Upper lobe of left lung (tissue), 6 donors: ENCODE measurements at regions not wholly inside any gene's neighbourhood (a gene's known extent, or its start where the extent isn't known, plus 50 kb on each side); places are given as distances from the start of the nearest gene placed in this dataset.
"Not testable (repeated sequence)": the region's sequence is repeated elsewhere in the genome, so short reads cannot be mapped to it uniquely, and the experiment has no call there.

ENCODE experiments used
- ATAC-seq, 2 donors: fragments of 200-7000 bp; cut with Tn5 transposase; one replicate each; pipeline ENCODE4 v1.9.1; 2022; ENCODE audit warnings: mild to moderate bottlenecking in 2 of 2, moderate library complexity in 2 of 2; ENCODE audit not compliant: low FRiP score in 2 of 2
- DNase-seq, 2 donors: peaks; one replicate each; pipeline ENCODE4 v3.0.0-alpha.2; 2019 to 2020
- H3K27ac ChIP-seq, 4 donors: fragments of 200-600 bp; sonication (generic); one replicate each; pipeline ENCODE4 v1.5.1; 2016 to 2019
- H3K27me3 ChIP-seq, 4 donors: fragments of 200-600 bp; sonication (generic); one replicate each; pipeline ENCODE4 v1.5.1; 2017 to 2019
- H3K36me3 ChIP-seq, 4 donors: fragments of 200-600 bp; sonication (generic); one replicate each; pipeline ENCODE4 v1.5.1; 2016 to 2019
- H3K4me1 ChIP-seq, 4 donors: fragments of 200-600 bp; sonication (generic); one replicate each; pipeline ENCODE4 v1.5.1; 2018 to 2019
- H3K4me3 ChIP-seq, 4 donors: fragments of 200-600 bp; sonication (generic); one replicate each; pipeline ENCODE4 v1.5.1; 2017 to 2019; ENCODE audit warnings: mild to moderate bottlenecking in 2 of 4, moderate library complexity in 1 of 4
- H3K9me3 ChIP-seq, 4 donors: fragments of 200-600 bp; sonication (generic); one replicate each; pipeline ENCODE4 v1.5.1; 2018 to 2019
- EP300 ChIP-seq, 4 donors: sonication (generic); formaldehyde crosslinking; IDR thresholded peaks; one replicate each; pipeline ENCODE4 v1.5.1; 2017; ENCODE audit warnings: antibody characterized with exemption in 4 of 4, control low read depth in 2 of 4
- POLR2A ChIP-seq, 4 donors: fragments of 450-650 bp; IDR thresholded peaks; one replicate each; pipeline ENCODE4 v1.5.1; 2016 to 2017; ENCODE audit warnings: antibody characterized with exemption in 4 of 4, mild to moderate bottlenecking in 2 of 4
- POLR2AphosphoS5 ChIP-seq, 2 donors: sonication (generic); formaldehyde crosslinking; IDR thresholded peaks; one replicate each; pipeline ENCODE4 v1.5.1; 2017; ENCODE audit warnings: antibody characterized with exemption in 2 of 2
- WGBS, 2 donors: methylation state at CpG; one replicate each; pipeline ENCODE4 v1.1.5; 2017 to 2018; 5-methylcytosine and 5-hydroxymethylcytosine counted together
- TF ChIP-seq, protein P1 (sequence below), 6 experiments: fragments of 450-650 bp in 4 of 6; fragments of 200-600 bp in 2 of 6; sonication (generic) in 2 of 6; IDR thresholded peaks; one replicate each; pipeline ENCODE4 v1.5.1; 2016 to 2019; ENCODE audit warnings: antibody characterized with exemption in 6 of 6
- donor health status: DM: no; HTN: no; CAD: no; lungs with moderate emphysema.
- donor health status: DM: no; HTN: yes; CAD: no; lungs with severe emphysema.

DNA sequence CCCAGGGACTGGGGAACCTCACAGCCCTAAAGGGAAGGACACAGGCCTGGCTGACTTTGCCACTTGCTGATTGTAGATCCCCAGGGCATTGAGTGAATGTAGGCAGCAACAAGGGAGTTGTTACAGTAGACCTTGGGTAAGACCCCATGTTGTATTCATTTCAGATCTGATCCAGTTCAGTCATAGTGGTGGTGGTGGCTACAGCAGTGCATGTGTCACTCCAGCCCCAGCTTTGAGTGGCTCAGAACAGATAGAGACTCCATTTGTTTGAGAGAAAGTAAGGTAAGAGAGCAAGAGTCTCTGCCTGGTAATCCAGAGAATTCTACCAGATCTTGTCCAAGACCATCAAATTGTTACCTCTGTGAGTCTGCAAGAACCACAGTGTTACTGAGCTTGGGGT lies 278.7 kb upstream of the SATB1 start:
- ATAC-seq: no peak
- Histone ChIP-seq H3K4me3 (no peak overlapping the region), H3K27ac (no peak overlapping the region), H3K9me3 (peaks cover 0 to 6% (median 2%) of the 10 kb centered on the region in 4 donors), H3K36me3 (no peaks in the 10 kb centered on the region), H3K4me1 (no peaks in the 10 kb centered on the region), H3K27me3 (no peaks in the 10 kb centered on the region)
- TF ChIP-seq, protein P1, sequence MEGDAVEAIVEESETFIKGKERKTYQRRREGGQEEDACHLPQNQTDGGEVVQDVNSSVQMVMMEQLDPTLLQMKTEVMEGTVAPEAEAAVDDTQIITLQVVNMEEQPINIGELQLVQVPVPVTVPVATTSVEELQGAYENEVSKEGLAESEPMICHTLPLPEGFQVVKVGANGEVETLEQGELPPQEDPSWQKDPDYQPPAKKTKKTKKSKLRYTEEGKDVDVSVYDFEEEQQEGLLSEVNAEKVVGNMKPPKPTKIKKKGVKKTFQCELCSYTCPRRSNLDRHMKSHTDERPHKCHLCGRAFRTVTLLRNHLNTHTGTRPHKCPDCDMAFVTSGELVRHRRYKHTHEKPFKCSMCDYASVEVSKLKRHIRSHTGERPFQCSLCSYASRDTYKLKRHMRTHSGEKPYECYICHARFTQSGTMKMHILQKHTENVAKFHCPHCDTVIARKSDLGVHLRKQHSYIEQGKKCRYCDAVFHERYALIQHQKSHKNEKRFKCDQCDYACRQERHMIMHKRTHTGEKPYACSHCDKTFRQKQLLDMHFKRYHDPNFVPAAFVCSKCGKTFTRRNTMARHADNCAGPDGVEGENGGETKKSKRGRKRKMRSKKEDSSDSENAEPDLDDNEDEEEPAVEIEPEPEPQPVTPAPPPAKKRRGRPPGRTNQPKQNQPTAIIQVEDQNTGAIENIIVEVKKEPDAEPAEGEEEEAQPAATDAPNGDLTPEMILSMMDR (IDR thresholded peaks at IDR 0.05): no peak
- no peak for TF ChIP-seq EP300 (IDR thresholded peaks at IDR 0.05)
- TF ChIP-seq POLR2AphosphoS5 (IDR thresholded peaks at IDR 0.05): no peak
- no peak for TF ChIP-seq POLR2A (IDR thresholded peaks at IDR 0.05)
- no peak for DNase-seq

DNA sequence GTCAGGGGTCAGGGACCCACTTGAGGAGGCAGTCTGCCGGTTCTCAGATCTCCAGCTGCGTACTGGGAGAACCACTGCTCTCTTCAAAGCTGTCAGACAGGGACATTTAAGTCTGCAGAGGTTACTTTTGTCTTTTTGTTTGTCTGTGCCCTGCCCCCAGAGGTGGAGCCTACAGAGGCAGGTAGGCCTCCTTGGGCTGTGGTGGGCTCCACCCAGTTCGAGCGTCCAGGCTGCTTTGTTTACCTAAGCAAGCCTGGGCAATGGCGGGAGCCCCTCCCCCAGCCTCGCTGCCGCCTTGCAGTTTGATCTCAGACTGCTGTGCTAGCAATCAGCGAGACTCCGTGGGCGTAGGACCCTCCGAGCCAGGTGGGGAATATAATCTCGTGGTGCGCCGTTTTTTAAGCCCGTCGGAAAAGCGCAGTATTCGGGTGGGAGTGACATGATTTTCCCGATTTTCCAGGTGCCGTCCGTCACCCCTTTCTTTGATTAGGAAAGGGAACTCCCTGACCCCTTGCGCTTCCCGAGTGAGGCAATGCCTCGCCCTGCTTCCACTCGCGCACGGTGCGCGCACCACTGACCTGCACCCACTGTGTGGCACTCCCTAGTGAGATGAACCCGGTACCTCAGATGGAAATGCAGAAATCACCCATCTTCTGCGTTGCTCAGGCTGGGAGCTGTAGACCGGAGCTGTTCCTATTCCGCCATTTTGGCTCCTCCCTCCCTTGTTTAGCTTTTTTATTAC lies 268.6 kb upstream of the SATB1 start:
- H3K27ac ChIP-seq, H3K36me3 ChIP-seq, H3K9me3 ChIP-seq, H3K4me1 ChIP-seq, H3K4me3 ChIP-seq, ATAC-seq, H3K27me3 ChIP-seq: not testable (repeated sequence)
- WGBS, 2 donors: 92 to 94% methylated on average over 27 to 28 of the region's 33 CpGs
- peak in 1 of 2 donors; percentile 18 for DNase-seq

DNA sequence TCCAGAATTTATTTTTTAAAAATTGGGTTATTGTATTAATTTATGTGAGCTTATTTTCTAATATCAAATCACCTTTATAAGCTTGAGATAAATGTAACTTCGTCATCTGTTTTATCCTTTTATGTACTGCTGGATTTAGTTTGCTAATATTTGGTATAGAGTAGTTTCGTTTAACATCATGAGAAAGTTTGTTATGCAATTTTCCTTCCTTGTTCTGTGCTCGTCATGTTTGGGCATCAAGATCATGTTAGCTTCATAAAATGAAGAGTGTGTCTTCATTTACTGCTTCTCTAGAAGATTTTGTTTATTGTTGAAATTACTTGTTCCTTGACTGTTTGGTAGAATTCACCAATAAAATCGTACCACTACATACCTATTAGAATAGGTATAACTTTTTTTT lies 262.1 kb upstream of the SATB1 start:
- 36 to 44% methylated on average over 4 of the region's 4 CpGs for WGBS, 2 donors
- H3K27ac ChIP-seq: no peak overlapping the region
- H3K9me3 ChIP-seq: no peaks in the 10 kb centered on the region
- DNase-seq (no peak), ATAC-seq (no peak)
- H3K4me3 ChIP-seq: no peak overlapping the region
- H3K4me1 ChIP-seq: no peaks in the 10 kb centered on the region
- H3K27me3 ChIP-seq: no peaks in the 10 kb centered on the region
- H3K36me3 ChIP-seq: no peaks in the 10 kb centered on the region
- TF ChIP-seq EP300 (IDR thresholded peaks at IDR 0.05) (no peak), POLR2AphosphoS5 (IDR thresholded peaks at IDR 0.05) (no peak), POLR2A (IDR thresholded peaks at IDR 0.05) (no peak)
- TF ChIP-seq, protein P1 (IDR thresholded peaks at IDR 0.05): no peak

DNA sequence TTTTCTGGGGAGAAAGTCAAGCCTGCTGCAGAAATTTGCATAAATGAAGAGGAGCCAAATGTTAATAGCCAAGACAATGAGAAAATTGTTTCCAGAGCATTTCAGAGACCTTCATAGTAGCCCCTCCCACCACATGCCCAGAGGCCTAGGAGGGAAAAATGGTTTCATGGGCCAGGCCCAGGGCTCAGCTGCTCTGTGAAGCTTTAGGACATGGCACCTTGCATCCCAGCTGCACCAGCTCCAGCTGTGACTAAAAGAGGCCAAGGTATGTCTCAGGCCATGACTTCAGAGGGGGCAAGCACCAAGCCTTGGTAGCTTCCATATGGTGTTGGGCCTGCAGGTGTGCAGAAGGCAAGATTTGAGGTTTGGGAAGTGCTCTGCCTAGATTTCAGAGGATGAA lies 258.8 kb upstream of the SATB1 start:
- H3K36me3 ChIP-seq: no peaks in the 10 kb centered on the region
- no peak for TF ChIP-seq EP300 (IDR thresholded peaks at IDR 0.05)
- TF ChIP-seq POLR2AphosphoS5 (IDR thresholded peaks at IDR 0.05): no peak
- TF ChIP-seq, protein P1 (IDR thresholded peaks at IDR 0.05): no peak
- TF ChIP-seq POLR2A (IDR thresholded peaks at IDR 0.05): no peak
- H3K27ac ChIP-seq: no peak overlapping the region
- no peak for DNase-seq
- H3K9me3 ChIP-seq: no peaks in the 10 kb centered on the region
- ATAC-seq: no peak
- H3K27me3 ChIP-seq: no peaks in the 10 kb centered on the region
- H3K4me1 ChIP-seq: no peaks in the 10 kb centered on the region
- H3K4me3 ChIP-seq: no peak overlapping the region

DNA sequence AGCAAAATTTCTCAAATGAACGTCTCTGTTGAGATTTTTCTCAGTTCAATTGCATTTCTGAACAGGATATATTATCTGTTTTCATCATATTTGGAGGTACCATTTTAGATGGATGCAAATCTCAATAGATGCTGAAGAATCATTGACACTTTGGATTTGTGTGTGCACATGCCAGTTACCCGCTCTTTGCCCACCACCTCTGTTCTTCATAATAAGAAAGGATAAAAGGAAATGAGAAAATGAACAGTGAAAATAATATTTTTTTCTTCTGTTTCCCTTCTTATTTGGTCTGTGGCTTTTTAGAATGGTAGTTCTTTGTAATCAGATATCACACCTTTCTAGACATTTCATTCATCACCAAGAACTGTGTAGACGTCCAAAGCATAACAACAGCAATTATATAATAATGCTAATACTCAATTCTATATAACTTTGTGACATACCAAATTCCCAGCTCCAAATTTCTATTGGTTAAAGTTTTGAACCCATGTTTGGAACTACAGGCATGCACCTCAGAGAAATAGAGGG lies 256.7 kb upstream of the SATB1 start:
- TF ChIP-seq POLR2A (IDR thresholded peaks at IDR 0.05): no peak
- no peak for TF ChIP-seq EP300 (IDR thresholded peaks at IDR 0.05)
- TF ChIP-seq, protein P1 (IDR thresholded peaks at IDR 0.05): no peak
- no peak for TF ChIP-seq POLR2AphosphoS5 (IDR thresholded peaks at IDR 0.05)
- Histone ChIP-seq H3K27me3 (no peaks in the 10 kb centered on the region), H3K4me1 (no peaks in the 10 kb centered on the region), H3K36me3 (no peaks in the 10 kb centered on the region), H3K27ac (no peak overlapping the region), H3K9me3 (no peaks in the 10 kb centered on the region), H3K4me3 (no peak overlapping the region)
- DNase-seq (no peak), ATAC-seq (no peak)
- WGBS, 2 donors: 72 to 75% methylated on average over 3 of the region's 3 CpGs
